Left ventricle myocardium inferior (tissue), 1 donor: ENCODE measurements at regions not wholly inside any gene's neighbourhood (a gene's known extent, or its start where the extent isn't known, plus 50 kb on each side); places are given as distances from the start of the nearest gene placed in this dataset.

ENCODE experiments used
- DNase-seq: peaks from one replicate; pipeline ENCODE4 v3.0.0-alpha.2; 2020
- H3K27ac ChIP-seq: fragments of 200-600 bp; replicated peaks from 2 replicates; pipeline ENCODE4 v1.8.0; 2021
- H3K27me3 ChIP-seq: fragments of 200-600 bp; 2 replicates; pipeline ENCODE4 v1.8.0; 2021; ENCODE audit warnings: low read depth
- H3K36me3 ChIP-seq: fragments of 200-600 bp; 2 replicates; pipeline ENCODE4 v1.8.0; 2021
- H3K4me1 ChIP-seq: fragments of 200-600 bp; 2 replicates; pipeline ENCODE4 v1.8.0; 2021
- H3K4me3 ChIP-seq: fragments of 200-600 bp; 2 replicates; pipeline ENCODE4 v1.8.0; 2021; ENCODE audit warnings: mild to moderate bottlenecking, moderate library complexity
- H3K9me3 ChIP-seq: fragments of 200-600 bp; replicated peaks from 2 replicates; pipeline ENCODE4 v1.8.0; 2021
- intact Hi-C: fragments of 100-400 bp; cut with micrococcal nuclease; formaldehyde crosslinking; loops from one replicate; pipeline ENCODE4 v1.11.0; 2022
- TF ChIP-seq, protein P1 (sequence below): fragments of 200-600 bp; IDR thresholded peaks from 2 replicates; pipeline ENCODE4 v1.8.0; 2021; ENCODE audit warnings: antibody characterized with exemption, mild to moderate bottlenecking, borderline replicate concordance
- donor health status: DM: no; HTN: yes; CAD: no; lungs with severe emphysema.

DNA sequence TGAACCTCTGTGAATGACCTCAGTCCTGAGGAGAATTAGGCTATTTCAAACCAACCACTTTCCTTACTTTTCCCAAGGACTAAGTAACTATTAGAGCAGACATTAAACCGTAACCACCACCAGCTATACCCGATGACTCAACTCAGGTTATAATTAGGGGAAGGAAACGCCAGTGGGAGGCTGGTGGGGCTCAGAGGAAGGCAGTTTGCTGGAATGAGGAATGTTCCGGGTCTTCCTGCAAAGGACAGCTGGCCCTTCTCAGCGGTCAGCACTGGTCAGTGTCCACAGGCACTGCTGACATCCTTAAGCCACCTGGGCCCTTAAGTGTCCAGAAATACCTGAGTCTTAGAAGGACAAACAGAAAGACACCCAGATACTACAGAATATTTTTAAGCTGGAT lies 515.2 kb downstream of the MAFB start:
- Histone ChIP-seq H3K9me3 (no peaks in the 10 kb centered on the region), H3K4me3 (no peak overlapping the region), H3K27ac (no peak overlapping the region), H3K36me3 (no peaks in the 10 kb centered on the region), H3K27me3 (peaks cover 4% of the 10 kb centered on the region), H3K4me1 (no peaks in the 10 kb centered on the region)
- intact Hi-C loops = no loop called here
- DNase-seq = no peak
- TF ChIP-seq, protein P1, sequence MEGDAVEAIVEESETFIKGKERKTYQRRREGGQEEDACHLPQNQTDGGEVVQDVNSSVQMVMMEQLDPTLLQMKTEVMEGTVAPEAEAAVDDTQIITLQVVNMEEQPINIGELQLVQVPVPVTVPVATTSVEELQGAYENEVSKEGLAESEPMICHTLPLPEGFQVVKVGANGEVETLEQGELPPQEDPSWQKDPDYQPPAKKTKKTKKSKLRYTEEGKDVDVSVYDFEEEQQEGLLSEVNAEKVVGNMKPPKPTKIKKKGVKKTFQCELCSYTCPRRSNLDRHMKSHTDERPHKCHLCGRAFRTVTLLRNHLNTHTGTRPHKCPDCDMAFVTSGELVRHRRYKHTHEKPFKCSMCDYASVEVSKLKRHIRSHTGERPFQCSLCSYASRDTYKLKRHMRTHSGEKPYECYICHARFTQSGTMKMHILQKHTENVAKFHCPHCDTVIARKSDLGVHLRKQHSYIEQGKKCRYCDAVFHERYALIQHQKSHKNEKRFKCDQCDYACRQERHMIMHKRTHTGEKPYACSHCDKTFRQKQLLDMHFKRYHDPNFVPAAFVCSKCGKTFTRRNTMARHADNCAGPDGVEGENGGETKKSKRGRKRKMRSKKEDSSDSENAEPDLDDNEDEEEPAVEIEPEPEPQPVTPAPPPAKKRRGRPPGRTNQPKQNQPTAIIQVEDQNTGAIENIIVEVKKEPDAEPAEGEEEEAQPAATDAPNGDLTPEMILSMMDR = no peak

DNA sequence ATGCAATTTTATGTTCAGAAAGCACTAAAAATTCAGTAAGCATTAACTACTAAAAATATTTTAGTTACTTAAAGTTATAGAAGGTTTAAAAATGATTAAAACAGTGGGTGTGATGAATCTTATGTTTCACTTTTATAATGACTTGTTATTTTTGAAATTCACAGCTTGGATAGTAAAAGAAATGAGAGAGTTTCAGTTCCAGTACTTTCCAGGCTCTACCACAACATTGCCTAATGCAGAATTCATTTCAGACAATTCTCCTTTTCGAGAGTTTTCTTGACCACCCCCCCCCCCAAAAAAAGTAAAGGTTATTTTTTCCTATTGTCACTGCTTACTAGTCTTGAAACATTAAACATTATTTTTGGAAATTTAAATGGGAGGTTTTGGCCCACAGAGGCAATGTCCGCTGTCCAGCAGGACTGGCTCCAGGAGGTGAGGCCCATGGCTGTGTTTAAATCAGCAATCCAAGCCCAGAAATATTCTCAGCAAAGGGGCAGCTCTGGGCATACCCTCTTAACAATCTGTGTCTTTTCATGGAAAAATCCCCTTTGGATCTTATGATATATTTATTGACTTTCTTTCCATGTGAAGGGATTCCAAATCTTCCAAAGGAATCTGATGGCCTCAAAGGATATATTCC lies 519.9 kb downstream of the MAFB start:
- Histone ChIP-seq H3K27me3 (no peaks in the 10 kb centered on the region), H3K36me3 (no peaks in the 10 kb centered on the region), H3K4me1 (no peaks in the 10 kb centered on the region), H3K9me3 (no peaks in the 10 kb centered on the region), H3K4me3 (no peak overlapping the region), H3K27ac (no peak overlapping the region)
- TF ChIP-seq, protein P1 = no peak
- no peak for DNase-seq
- intact Hi-C loops = no loop called here

DNA sequence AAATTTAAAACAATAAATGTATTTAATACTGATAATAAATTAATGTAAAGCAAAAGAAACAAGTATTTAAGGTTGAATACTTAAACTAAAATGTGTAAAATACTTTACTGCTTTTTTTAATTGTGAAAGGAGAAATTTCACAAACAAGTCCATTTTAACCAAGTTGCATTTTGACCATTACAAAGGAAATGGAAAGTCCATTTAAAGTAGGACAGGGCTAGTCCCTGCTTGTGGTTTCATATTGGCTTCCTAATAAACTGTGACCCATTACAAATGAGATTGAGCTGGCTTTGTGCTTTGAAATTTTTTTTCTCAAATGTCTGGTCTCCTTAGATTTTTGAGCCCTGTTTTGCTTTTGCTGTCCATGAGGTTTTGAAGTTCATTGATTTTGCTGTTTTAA lies 527.6 kb downstream of the MAFB start:
- no peaks in the 10 kb centered on the region for H3K9me3 ChIP-seq
- H3K27me3 ChIP-seq = peaks cover 4% of the 10 kb centered on the region
- no peak overlapping the region for H3K4me3 ChIP-seq
- intact Hi-C loops = loop anchor here (5.0 kb wide), 1 partner anchor 531 kb away; no protein-coding TSS in a partner anchor
- TF ChIP-seq, protein P1 = no peak
- DNase-seq = no peak
- no peak overlapping the region for H3K27ac ChIP-seq
- H3K4me1 ChIP-seq = no peaks in the 10 kb centered on the region
- no peaks in the 10 kb centered on the region for H3K36me3 ChIP-seq

DNA sequence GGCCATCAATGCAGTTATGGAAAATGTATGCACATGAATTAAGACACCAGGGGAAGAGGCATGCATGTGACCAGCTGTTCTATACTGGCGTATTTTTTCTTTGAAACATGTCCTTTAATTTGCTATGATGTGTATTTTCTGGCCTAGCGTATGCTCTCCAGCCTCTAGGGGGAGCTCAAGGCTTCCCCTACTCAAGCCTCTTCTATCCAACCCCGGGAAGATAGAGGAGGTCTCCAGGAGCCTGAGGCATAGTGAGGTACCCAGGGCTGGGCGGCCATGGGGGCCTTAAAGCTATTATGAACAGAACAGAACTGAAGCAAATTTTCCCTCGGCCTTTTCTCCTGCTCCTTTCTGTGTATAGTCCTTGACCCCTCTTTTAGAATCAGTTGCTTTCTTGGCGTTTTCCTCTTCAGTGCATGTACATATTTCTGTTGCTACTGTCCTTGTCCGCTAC lies 528.9 kb downstream of the MAFB start:
- peak; percentile 26 for DNase-seq
- no peaks in the 10 kb centered on the region for H3K9me3 ChIP-seq
- no peak overlapping the region for H3K4me3 ChIP-seq
- TF ChIP-seq, protein P1 = peak; percentile 77
- intact Hi-C loops = loop anchor here (5.0 kb wide), 1 partner anchor 532 kb away; no protein-coding TSS in a partner anchor
- peaks cover 4% of the 10 kb centered on the region for H3K27me3 ChIP-seq
- H3K4me1 ChIP-seq = no peaks in the 10 kb centered on the region
- no peaks in the 10 kb centered on the region for H3K36me3 ChIP-seq
- H3K27ac ChIP-seq = no peak overlapping the region

DNA sequence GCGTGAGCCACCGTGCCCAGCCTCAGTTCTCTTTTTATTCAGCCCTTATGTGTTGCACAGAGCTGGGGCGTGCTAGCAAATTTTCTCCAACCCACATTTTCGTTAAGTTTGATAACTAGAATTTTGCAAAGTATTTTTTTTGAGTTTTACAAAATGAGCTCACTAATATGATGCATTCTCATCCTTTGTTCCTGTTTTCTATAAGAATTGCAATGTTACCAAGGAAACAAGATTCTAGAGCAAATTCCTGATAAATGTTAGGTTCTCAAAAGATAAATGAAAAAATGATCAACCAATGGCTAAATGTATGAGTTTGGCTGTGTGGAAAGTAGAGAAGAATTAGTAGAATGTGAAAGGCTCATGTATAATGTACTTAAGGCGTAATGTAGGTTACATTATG lies 529.8 kb downstream of the MAFB start:
- no peaks in the 10 kb centered on the region for H3K9me3 ChIP-seq
- H3K36me3 ChIP-seq = no peaks in the 10 kb centered on the region
- intact Hi-C loops = no loop called here
- TF ChIP-seq, protein P1 = no peak
- H3K4me3 ChIP-seq = no peak overlapping the region
- no peaks in the 10 kb centered on the region for H3K4me1 ChIP-seq
- peaks cover 4% of the 10 kb centered on the region for H3K27me3 ChIP-seq
- no peak overlapping the region for H3K27ac ChIP-seq
- no peak for DNase-seq
